ENCODE measurements at regions not wholly inside any gene's neighbourhood (a gene's known extent, or its start where the extent isn't known, plus 50 kb on each side); places are given as distances from the start of the nearest gene placed in this dataset.

- no peaks in the 10 kb centered on the region for H3K36me3 ChIP-seq
- no peak for TF ChIP-seq CTCF (IDR thresholded peaks at IDR 0.05)
- H3K4me1 ChIP-seq: no peaks in the 10 kb centered on the region
- no peak overlapping the region for H3K27ac ChIP-seq
- no peak for DNase-seq (ENCODE audit: low spot score)
- no peak overlapping the region for H3K4me3 ChIP-seq
- H3K9me3 ChIP-seq: no peaks in the 10 kb centered on the region
- no peaks in the 10 kb centered on the region for H3K27me3 ChIP-seq
These were observed 132.5 kb upstream of the LYPLAL1 start for GRCh38 chr1:219041141-219041540.

- no peak for TF ChIP-seq CTCF (IDR thresholded peaks at IDR 0.05)
- Histone ChIP-seq H3K9me3 (no peaks in the 10 kb centered on the region), H3K4me3 (no peak overlapping the region), H3K4me1 (no peaks in the 10 kb centered on the region), H3K27ac (no peak overlapping the region), H3K36me3 (no peaks in the 10 kb centered on the region), H3K27me3 (no peaks in the 10 kb centered on the region)
- DNase-seq (ENCODE audit: low spot score): no peak
These were observed 131.9 kb upstream of the LYPLAL1 start for GRCh38 chr1:219041818-219042217.

DNA sequence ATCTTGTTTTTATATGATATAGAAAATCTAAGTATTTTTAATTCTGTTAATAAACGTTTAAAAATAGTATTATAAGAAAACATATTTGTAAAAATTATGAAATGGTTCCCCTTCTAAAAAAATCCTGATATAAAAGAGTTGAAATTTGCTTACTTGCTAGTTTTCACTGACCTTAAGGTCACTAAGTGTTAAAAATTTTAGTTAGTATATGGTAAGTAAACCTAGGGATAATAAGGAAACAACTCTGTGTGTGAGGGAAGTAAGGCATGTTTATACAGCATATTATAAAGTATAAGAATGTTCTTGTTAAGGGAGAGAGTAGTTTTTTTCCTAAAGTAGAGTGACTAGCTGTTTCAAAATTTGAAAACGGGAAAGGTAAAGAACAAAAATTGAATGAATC lies 130.9 kb upstream of the LYPLAL1 start:
- DNase-seq (ENCODE audit: low spot score): no peak
- Histone ChIP-seq H3K36me3 (no peaks in the 10 kb centered on the region), H3K9me3 (no peaks in the 10 kb centered on the region), H3K4me1 (no peaks in the 10 kb centered on the region), H3K27me3 (no peaks in the 10 kb centered on the region), H3K4me3 (no peak overlapping the region), H3K27ac (no peak overlapping the region)
- TF ChIP-seq CTCF (IDR thresholded peaks at IDR 0.05): no peak

GRCh38 chr1:219045246-219045645 lies 128.4 kb upstream of the LYPLAL1 start:
- DNase-seq (ENCODE audit: low spot score): no peak
- no peaks in the 10 kb centered on the region for H3K27me3 ChIP-seq
- H3K4me1 ChIP-seq: no peaks in the 10 kb centered on the region
- TF ChIP-seq CTCF (IDR thresholded peaks at IDR 0.05): no peak
- no peak overlapping the region for H3K27ac ChIP-seq
- no peaks in the 10 kb centered on the region for H3K36me3 ChIP-seq
- no peak overlapping the region for H3K4me3 ChIP-seq
- no peaks in the 10 kb centered on the region for H3K9me3 ChIP-seq

- H3K27ac ChIP-seq: no peak overlapping the region
- no peaks in the 10 kb centered on the region for H3K9me3 ChIP-seq
- no peaks in the 10 kb centered on the region for H3K4me1 ChIP-seq
- no peak for DNase-seq (ENCODE audit: low spot score)
- no peak overlapping the region for H3K4me3 ChIP-seq
- TF ChIP-seq CTCF (IDR thresholded peaks at IDR 0.05): no peak
- H3K27me3 ChIP-seq: no peaks in the 10 kb centered on the region
- H3K36me3 ChIP-seq: no peaks in the 10 kb centered on the region
These were observed 124.2 kb upstream of the LYPLAL1 start for GRCh38 chr1:219049501-219049900.

- Histone ChIP-seq H3K9me3 (no peaks in the 10 kb centered on the region), H3K27me3 (no peaks in the 10 kb centered on the region), H3K4me1 (no peaks in the 10 kb centered on the region), H3K4me3 (no peak overlapping the region), H3K36me3 (no peaks in the 10 kb centered on the region), H3K27ac (no peak overlapping the region)
- no peak for DNase-seq (ENCODE audit: low spot score)
- TF ChIP-seq CTCF (IDR thresholded peaks at IDR 0.05): no peak
These were observed 123.4 kb upstream of the LYPLAL1 start for GRCh38 chr1:219050086-219050821.
